GM19240 (cell line): ENCODE measurements at regions not wholly inside any gene's neighbourhood (a gene's known extent, or its start where the extent isn't known, plus 50 kb on each side); places are given as distances from the start of the nearest gene placed in this dataset.
"Not testable (repeated sequence)": the region's sequence is repeated elsewhere in the genome, so short reads cannot be mapped to it uniquely, and the experiment has no call there.

Source experiments
- DNase-seq: peaks from one replicate; pipeline ENCODE4 v3.0.0; 2011; ENCODE audit warnings: low spot score; ENCODE audit not compliant: insufficient read length

DNA sequence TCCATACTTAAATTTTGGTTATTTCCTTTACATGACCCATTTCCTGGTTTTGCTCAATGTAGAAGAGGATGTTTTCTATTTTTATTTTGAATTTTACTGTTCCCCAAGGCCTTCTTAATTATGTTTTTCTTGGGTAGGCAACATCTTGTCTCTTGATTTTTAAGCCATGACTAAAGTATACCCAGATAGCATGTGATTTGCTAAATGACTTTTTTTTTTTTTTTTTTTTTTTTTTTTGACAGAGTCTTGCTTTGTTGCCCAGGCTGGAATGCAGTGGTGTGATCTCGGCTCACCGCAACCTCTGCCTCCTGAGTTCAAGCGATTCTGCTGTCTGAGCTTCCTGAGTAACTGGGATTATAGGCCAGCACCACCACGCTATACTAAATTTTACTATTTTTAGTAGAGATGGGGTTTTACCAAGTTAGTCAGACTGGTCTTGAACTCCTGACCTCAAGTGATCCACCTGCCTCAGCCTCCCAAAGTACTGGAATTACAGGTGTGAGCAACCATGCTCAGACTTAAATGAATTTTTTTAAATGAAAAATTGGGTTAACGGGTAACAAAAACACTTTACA, 198.6 kb upstream of the DAB2 start:
- DNase-seq = no peak

DNA sequence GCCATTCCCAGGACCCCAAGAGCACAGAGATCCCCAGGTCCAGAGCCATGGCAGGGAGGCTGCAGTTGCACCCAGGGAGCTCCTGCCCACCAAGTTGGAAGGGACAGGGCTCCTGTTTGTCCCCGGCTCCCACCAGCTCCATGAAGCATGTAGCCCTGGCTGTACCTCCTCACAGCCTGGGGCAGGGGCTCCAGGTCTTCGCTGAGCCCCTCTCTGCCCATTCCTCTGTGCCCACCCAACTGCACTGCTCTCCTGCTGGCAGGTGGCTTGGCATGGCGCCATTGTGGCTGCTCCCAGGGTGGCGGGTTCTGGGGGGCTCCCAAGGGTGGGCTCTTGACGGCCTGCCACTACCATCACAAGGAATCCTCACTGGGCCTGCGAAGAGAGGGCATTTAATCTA, 197.5 kb upstream of the DAB2 start:
- DNase-seq = no peak

DNA sequence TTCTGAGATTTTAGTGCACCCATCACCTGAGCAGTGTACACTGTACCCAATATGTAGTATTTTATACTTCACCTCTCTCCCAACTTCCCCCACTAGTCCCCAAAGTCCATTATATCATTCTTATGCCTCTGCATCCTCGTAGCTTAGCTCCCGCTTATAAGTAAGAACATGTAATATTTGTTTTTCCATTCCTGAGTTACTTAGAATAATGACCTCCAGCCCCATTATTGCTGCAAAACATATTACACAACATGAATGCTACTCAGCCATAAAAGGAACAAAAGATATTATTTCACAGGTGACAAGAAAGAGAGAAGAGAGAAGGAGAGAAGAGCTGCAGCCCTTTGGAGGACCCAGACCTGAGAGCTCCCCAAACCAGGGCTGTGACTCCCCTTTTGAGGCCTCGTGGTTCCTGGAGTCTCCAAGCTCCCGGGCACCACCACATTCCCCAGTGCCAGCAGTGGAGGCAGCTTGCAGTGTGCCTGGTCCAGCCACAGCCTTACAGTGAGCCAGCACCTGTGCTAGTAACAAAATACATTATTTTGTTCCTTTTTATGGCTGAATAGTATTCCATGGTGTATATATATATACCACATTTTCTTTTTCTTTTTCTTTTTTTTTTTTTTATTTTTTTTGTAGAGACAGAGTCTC, 194.5 kb upstream of the DAB2 start:
- no peak for DNase-seq

DNA sequence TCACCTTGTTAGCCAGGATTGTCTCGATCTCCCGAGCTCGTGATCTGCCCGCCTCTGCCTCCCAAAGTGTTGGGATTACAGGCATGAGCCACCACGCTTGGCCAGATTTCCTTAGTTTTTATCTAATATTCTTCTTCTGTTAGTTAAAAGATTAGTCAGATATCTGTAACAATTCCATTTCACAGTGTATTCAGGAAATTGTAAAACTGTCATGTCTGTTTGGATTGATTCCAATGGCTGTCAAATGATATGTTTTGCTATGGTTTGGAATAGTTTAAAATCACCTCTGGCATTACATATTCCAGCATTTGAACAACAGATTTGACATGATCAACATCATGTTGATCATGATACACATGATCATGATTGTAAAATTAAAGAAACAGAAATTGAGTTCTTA, 193.6 kb upstream of the DAB2 start:
- no peak for DNase-seq

DNA sequence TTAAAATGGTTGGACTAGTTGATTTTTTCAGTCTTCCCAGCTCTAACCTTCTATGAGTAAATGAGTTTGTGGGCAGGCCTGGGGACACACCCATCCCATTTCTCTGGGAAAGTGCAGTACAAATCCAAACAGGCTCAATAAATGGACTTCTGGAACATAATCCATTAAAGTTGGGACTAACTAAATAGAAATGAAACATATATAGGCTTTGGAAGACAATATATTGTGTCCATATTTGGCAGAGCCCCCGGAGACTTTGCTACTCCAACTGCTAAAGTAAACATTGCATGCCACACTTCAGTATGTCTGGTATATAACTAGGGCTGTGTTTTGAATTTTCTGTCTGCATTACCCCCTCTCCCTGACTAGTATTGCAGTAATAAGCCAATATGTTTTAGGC, 191.4 kb upstream of the DAB2 start:
- no peak for DNase-seq

DNA sequence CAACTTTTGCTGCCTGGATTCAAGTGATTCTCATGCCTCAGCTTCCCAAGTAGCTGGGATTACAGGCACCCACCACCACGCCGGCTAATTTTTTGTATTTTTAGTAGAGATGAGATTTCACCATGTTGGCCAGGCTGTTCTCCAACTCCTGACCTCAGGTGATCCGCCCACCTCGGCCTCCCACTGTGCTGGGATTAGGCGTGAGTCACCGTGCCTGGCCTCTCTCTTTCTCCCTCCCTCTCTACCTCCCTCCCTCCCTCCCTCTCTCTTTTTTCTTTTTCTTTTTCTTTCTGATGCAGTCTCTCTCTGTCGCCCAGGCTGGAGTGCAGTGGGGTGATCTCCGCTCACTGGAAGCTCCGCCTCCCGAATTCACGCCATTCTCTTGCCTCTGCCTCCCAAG, 186.3 kb upstream of the DAB2 start:
- DNase-seq = not testable (repeated sequence)

DNA sequence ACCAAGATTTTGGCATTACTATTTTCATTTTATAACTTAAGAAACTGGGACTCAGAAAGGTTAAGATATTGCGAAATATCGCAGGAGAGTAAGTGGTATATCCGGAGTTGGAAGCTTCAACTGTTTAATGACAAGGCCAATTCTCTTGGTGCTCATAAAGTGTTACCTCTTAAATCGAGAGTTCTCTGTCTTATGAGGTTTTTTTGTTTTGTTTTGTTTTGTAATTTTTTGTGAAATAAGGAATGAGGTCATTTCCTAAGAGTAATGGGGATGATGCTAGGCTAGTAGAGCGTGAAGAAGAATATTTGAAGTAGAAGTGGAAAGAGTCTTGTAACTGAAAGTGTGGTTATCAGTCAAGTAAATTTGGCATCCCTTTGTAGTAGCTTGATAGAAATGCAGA, 183.2 kb upstream of the DAB2 start:
- no peak for DNase-seq

DNA sequence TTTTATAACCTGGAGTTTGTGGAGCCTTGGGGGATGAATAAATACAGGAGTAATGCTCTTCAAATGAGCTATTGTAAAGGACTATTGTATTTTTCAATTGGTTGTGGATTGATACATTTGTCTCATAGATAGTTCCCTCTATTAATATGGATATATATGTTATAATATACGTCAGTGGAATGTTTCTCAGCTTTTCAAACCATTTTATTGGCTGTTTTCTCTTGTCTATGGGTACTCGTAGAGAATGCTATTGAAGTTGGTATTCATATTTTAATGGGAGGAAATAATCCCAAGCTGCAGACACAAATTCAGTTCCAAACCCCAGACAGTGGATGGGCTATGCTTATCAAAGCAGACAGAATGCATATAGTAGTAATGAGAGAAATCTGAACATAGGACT, 181.8 kb upstream of the DAB2 start:
- no peak for DNase-seq

DNA sequence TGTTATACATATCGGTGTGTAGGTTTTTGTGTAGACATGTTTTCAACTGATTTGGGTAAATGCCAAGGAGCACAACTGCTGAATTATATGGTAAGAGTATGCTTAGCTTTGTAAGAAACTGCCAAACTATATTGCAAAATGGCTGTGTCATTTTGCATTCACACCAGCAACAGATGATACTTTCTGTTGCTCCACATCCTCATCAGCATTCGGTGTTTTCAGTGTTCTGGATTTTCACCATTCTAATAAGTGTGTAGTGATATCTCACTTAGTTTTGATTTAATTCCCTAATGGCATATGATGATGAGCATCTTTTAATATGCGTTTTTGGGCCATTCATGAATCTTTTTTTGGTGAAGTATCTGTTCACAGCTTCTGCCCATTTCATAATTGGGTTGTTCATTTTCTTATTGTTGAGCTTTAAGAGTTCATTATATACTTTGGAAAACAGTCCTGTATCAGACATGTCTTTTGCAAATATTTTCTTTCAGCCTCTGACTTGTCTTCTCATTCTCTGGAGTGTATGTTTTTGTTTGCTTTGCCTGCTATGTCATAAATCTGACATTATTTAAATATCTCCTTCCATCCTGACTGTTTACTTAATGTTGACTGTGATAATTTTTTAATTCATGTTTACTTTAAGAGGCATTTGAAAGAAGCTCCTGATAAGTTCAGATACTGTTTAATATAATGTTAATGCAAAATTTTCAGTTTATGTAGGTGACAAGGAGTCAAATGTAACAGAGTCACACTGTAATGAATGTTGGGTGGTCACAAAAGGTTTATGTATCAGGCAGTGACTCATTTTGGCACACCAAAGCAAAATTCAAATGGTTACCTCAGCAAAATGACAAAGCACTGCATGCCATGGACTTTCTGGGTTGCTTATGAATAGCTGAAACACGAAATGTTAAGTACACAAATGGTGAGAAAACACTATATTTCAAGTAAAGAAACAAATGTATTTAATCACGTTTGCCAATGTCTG, 181.1 kb upstream of the DAB2 start:
- no peak for DNase-seq

DNA sequence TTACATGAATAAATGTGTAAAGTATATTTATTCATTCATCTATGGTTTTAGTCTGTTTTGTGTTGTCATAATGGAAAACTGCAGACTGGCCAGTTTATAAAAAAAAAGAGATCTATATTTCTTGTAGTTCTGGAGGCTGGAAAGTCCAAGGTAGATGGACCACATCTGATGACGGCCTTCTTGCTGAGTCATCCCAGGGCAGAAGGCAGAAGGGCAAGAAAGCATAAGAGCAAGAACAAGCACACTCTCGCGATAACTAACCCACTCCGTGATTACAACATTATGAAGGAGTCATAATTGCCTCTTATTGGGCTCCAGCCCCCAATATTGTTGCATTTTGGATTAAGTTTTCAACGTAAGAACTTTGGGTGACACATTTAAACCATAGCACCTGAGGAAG, 180.4 kb upstream of the DAB2 start:
- DNase-seq = no peak

DNA sequence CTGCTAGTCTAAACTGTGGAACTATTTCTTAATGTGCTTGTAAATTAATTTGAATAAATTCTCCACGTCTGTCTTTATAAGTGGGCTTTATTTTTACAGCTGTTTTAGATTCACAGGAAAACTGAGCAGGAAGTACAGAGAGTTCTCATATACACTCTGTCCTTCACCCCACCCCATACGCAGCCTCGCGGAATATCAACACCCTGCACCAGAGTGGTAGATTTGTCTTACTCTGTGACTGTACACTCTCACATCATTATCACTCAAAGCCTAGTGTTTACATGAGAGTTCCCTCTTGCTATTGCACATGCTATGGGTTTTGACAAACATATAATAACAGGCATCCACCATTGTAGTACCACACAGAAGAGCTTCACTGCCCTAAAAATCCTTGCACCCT, 179.7 kb upstream of the DAB2 start:
- DNase-seq = no peak

DNA sequence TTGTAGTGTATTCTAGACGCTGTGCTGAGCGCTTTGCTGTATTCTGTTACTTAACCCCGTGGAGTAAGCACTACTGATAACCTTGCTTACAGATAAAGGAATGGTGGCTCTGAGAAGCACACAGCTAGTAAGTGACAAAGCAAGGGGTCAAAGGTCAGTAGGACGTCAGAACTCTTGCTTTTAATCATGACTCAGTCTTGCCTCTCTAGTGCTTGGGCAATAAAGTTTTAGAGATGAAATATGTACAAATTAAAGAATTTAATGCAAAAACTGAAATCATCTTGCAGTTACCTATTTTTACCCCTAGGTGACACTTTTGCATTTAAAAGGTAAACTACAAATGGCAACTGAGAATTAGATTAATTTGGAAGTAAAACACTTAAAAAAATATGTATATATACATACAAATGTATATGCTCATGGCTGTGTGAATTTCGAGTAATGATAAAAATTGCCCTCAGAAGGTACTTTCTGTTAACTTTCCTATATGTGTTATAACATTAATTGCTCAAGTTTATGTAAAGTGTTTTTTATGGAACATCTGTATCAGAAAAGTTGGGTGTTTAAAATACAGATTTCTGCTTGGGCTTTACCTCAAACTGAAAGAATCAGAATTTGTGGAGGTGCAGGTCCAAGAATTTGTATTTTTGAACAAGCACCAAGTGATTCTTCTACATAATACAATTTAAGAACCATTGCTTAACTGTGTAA, 175.1 kb upstream of the DAB2 start:
- DNase-seq = no peak

DNA sequence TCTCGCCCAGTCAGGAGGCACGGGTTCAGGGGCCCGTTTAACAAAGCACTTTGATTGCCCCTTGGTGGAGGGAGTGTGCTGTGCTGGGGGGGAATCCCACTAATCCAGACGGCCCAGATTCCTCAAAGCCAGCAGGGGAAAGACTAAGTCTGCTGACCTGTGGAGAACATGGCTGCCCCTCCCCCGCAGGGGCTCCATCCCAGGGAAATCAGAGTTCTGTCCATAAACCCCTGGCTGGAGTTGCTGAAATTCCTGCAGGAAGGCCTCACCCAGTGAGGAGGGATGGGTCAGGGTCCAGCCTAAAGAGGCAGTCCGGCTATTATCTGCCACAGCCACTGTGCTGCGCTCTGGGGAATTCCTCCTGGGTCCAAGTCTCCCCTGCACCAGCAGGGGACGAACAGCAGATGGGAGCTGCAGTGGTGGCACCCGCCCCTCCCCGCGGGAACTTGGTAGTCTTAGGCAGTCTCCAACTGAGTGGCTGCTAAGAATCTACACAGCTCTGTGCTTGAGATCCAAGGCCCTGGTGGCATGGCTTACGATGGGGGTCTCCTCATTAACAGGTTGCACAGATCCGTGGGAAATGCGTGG, 174.0 kb upstream of the DAB2 start:
- DNase-seq = no peak

DNA sequence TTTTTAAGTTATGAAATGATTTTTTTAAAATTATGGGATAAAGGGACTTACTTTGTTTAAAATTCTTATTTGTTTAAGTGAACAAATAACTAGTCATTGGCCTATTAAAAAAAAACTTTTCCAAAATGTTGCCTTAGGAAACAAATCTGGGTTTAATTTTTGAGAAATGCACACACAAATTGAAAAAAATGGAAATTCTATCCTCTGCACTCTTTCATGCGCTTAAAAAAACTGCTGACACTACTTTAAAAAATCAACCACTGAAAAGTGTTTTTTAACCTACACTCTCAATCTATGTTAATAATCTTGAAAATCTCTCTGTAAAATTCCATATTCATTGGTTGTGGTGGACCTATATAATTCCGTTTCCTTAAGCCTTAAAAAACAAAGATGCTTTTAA, 163.4 kb upstream of the DAB2 start:
- DNase-seq = no peak

DNA sequence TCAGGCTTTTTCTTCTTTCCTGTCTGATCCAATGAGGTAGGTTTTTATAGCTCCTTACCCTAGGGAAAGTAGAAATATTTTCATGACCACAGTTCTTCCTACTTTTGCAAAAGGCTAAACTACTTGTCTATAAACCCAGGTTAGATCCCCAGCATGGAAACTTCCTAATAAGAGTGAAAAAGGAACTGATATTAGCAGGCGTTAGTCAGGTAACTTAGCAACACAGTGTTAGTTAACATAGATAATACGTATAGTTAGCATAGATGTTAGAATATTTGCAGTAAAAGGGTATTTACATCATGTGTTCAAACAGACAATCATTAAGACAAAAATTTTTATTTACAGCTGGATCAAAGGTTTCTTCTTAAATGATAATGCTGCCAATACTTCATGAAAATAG, 162.9 kb upstream of the DAB2 start:
- DNase-seq = no peak

DNA sequence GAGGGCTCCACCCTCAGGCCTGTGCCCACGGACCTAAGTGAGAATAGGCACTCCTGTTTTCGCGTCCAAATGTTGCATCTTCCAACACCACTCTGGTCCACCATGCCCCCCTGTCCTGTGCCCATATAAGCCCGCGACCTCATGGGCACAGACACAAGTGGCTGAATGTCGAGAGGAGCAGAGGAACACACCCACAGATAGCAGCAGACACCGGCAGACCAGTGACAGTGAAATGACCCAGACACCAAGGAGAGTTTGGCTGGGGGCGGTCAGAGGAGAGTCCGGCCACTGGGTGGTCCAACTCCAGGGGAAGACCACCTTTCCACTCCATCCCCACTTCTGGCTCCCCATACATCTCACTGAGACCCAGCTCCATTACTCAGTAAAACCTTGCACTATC, 161.4 kb upstream of the DAB2 start:
- no peak for DNase-seq

DNA sequence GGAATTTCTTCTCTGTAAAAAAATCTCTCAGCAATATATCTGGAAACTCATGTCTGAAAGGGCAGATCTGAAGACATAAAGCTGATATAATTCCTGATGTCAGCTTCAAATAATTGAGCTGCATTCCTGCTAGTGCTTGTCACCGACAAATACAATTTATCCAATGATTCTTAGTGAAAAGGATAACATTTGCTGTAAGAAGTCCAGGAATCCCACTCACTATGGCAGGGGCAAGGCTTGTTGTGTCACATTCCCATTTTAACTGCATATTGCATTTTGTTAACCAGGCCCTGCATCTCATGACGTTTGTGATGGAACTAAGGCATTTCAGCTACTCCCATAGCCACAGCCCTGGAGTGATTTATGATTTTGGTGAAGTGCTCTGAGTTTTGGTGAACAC, 160.1 kb upstream of the DAB2 start:
- no peak for DNase-seq

DNA sequence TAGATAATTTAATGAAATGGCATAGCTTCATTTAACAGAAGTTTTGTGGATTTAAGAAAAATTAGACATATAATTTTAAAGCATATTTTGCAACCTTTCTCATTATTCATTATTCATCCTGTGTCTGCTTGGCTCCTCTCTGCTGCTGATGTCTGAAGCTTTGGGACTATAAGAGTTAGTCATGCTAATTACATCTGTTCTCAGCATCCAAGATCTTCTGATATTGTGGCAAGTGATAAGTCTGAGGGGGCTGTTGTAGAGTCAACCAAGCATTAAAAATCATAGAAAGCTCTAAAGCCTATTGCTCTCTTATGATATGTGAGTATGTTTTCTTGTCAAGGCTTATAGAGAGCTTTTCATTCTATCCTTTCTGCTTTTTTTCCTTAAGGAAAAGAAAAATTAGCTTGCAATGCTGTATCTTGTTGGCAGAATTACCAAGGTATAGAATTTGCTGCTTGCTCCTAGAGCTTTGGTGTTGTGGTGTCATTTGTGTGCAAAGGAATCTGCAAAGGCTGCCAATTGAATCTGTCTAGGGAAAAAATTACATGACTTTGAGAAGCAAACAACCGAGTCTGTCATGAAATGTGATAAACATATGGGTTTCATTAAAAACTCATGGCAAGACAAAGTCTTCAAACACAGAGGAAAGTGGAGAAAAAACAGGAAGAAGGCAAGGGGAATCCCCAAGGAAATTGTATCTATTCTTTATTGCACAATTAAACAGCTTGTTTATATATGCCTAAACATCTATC, 156.1 kb upstream of the DAB2 start:
- DNase-seq = no peak

DNA sequence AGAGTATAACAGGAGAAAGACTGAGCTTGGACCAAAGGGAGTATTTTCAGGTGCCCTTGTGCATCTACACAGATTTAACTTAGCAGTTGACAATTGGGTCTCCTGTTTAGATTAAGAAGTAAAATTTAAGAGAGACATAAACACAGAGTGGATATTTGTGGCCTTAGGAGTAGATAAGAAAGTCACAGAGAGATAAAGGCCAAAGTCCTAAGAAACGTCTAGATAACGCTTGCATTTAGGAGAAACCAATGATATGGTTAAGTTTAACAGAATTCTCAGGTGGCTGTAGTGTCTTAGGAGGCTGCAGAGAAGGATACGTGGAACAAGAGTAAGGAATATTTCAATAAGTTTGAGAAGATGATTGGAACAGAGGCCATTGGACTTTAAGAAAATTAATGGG, 155.0 kb upstream of the DAB2 start:
- DNase-seq = no peak

DNA sequence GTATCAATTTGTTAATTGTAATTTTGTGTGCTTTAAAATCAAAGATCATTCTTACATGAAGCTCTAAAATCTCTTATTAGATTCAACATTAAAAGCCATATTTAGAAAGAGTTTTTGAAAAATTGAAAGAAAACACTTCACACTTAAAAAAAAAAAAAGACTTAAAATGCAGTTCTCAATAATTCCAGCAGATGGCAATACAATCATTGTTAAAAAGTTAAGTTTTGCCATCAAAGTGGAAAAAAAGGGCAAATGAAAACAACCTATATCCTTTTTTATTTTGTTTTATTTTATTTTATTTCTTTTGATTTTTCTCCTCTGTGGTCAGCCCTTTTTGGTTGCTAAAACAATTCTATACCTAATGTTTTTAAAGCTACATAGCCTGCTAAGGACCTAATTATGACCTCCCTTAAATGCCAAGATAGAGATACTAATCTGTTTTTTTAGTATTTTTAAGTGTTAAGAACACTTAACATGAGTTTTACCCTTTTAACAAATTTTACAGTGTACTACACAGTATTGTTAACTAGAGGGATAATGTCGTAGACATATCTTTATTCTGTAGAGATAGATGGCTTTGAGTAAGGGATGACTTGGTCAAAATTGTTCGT, 154.2 kb upstream of the DAB2 start:
- DNase-seq = no peak
